Spinal cord (tissue), 9 donors: ENCODE measurements at regions not wholly inside any gene's neighbourhood (a gene's known extent, or its start where the extent isn't known, plus 50 kb on each side); places are given as distances from the start of the nearest gene placed in this dataset.
"Not testable (repeated sequence)": the region's sequence is repeated elsewhere in the genome, so short reads cannot be mapped to it uniquely, and the experiment has no call there.

Experiments used
- DNase-seq, 6 donors: peaks; one replicate each; pipeline versions ENCODE4 v3.0.0 to v3.0.0-alpha.2; 2013 to 2015; ENCODE audit warnings: low spot score in 6 of 6, low read depth in 4 of 6
- H3K27ac ChIP-seq: one replicate; pipeline ENCODE4 v1.5.1; 2013; ENCODE audit warnings: low read depth, low read length, control low read depth
- H3K27me3 ChIP-seq: one replicate; pipeline ENCODE4 v1.6.1; 2013; ENCODE audit warnings: low read length; ENCODE audit not compliant: control insufficient read depth, insufficient read depth
- H3K36me3 ChIP-seq: one replicate; pipeline ENCODE4 v1.6.1; 2013; ENCODE audit warnings: low read length; ENCODE audit not compliant: control insufficient read depth, insufficient read depth
- H3K4me1 ChIP-seq: one replicate; pipeline ENCODE4 v1.6.1; 2013; ENCODE audit warnings: low read length; ENCODE audit not compliant: control insufficient read depth, insufficient read depth
- H3K4me3 ChIP-seq: one replicate; pipeline ENCODE4 v1.5.1; 2013; ENCODE audit warnings: low read depth, low read length, control low read depth
- H3K9me3 ChIP-seq: one replicate; pipeline ENCODE4 v1.6.1; 2013; ENCODE audit warnings: low read length; ENCODE audit not compliant: control insufficient read depth, insufficient read depth
- WGBS: methylation state at CpG from one replicate; pipeline ENCODE4 v1.1.5; 2013; ENCODE audit warnings: missing lambda C conversion rate; ENCODE audit not compliant: insufficient coverage; 5-methylcytosine and 5-hydroxymethylcytosine counted together
- donor health status: healthy.

GRCh38 chr6:168992446-168993144 lies 261.1 kb downstream of the THBS2 start:
- Histone ChIP-seq H3K27ac (no peak overlapping the region), H3K4me3 (no peak overlapping the region), H3K27me3 (no peaks in the 10 kb centered on the region), H3K9me3 (no peaks in the 10 kb centered on the region), H3K36me3 (no peaks in the 10 kb centered on the region), H3K4me1 (no peaks in the 10 kb centered on the region)
- WGBS, result 60% methylated on average over 3 of the region's 11 CpGs
- peak in 1 of 6 donors; percentile 71 for DNase-seq

- not testable (repeated sequence) for H3K36me3 ChIP-seq, H3K4me3 ChIP-seq, H3K9me3 ChIP-seq, H3K27me3 ChIP-seq, DNase-seq, H3K4me1 ChIP-seq, H3K27ac ChIP-seq
- 97% methylated on average over 13 of the region's 17 CpGs for WGBS
Measured at GRCh38 chr6:168991695-168992094, 262.0 kb downstream of the THBS2 start.

GRCh38 chr6:168990019-168990751 lies 263.5 kb downstream of the THBS2 start:
- WGBS, result 91% methylated on average over 8 of the region's 22 CpGs
- DNase-seq, result no peak
- peak overlapping the region; percentile 33 for H3K27ac ChIP-seq

GRCh38 chr6:168989421-168989820 lies 264.2 kb downstream of the THBS2 start:
- 83% methylated on average over 4 of the region's 5 CpGs for WGBS
- DNase-seq, result no peak

More at GRCh38 chr6:168990019-168990751, 263.5 kb downstream of the THBS2 start:
- Histone ChIP-seq H3K9me3 (no peaks in the 10 kb centered on the region), H3K4me3 (no peak overlapping the region), H3K27me3 (no peaks in the 10 kb centered on the region), H3K4me1 (no peaks in the 10 kb centered on the region), H3K36me3 (no peaks in the 10 kb centered on the region)

GRCh38 chr6:168988801-168989200 lies 264.8 kb downstream of the THBS2 start:
- H3K27ac ChIP-seq, result no peak overlapping the region
- no peaks in the 10 kb centered on the region for H3K27me3 ChIP-seq
- no peaks in the 10 kb centered on the region for H3K4me1 ChIP-seq
- H3K4me3 ChIP-seq, result no peak overlapping the region
- H3K9me3 ChIP-seq, result no peaks in the 10 kb centered on the region
- DNase-seq, result peak in 1 of 6 donors; percentile 38
- H3K36me3 ChIP-seq, result no peaks in the 10 kb centered on the region
- WGBS, result no CpG with 5 or more reads among the region's 2 CpGs

More at GRCh38 chr6:168989421-168989820, 264.2 kb downstream of the THBS2 start:
- H3K27ac ChIP-seq, result no peak overlapping the region
- no peaks in the 10 kb centered on the region for H3K36me3 ChIP-seq
- no peaks in the 10 kb centered on the region for H3K4me1 ChIP-seq
- no peak overlapping the region for H3K4me3 ChIP-seq
- H3K9me3 ChIP-seq, result no peaks in the 10 kb centered on the region
- no peaks in the 10 kb centered on the region for H3K27me3 ChIP-seq

- Histone ChIP-seq H3K27me3 (no peaks in the 10 kb centered on the region), H3K27ac (no peak overlapping the region), H3K9me3 (no peaks in the 10 kb centered on the region), H3K4me1 (no peaks in the 10 kb centered on the region), H3K36me3 (no peaks in the 10 kb centered on the region), H3K4me3 (no peak overlapping the region)
- no peak for DNase-seq
- WGBS, result 83% methylated on average over 3 of the region's 6 CpGs
Measured at GRCh38 chr6:168988280-168988679, 265.4 kb downstream of the THBS2 start.

GRCh38 chr6:168985705-168986104 lies 267.9 kb downstream of the THBS2 start:
- H3K4me3 ChIP-seq, result no peak overlapping the region
- DNase-seq, result no peak
- no peaks in the 10 kb centered on the region for H3K27me3 ChIP-seq
- no peak overlapping the region for H3K27ac ChIP-seq
- H3K4me1 ChIP-seq, result no peaks in the 10 kb centered on the region
- no CpG with 5 or more reads among the region's 4 CpGs for WGBS
- peaks cover 5% of the 10 kb centered on the region for H3K9me3 ChIP-seq
- H3K36me3 ChIP-seq, result no peaks in the 10 kb centered on the region

- Histone ChIP-seq H3K27me3 (no peaks in the 10 kb centered on the region), H3K9me3 (peaks cover 5% of the 10 kb centered on the region), H3K4me1 (no peaks in the 10 kb centered on the region), H3K27ac (no peak overlapping the region), H3K36me3 (no peaks in the 10 kb centered on the region), H3K4me3 (no peak overlapping the region)
- 100% methylated on average over 2 of the region's 4 CpGs for WGBS
- no peak for DNase-seq
Measured at GRCh38 chr6:168983925-168984324, 269.7 kb downstream of the THBS2 start.

- H3K4me3 ChIP-seq, result no peak overlapping the region
- no peak for DNase-seq
- no peaks in the 10 kb centered on the region for H3K4me1 ChIP-seq
- H3K27ac ChIP-seq, result no peak overlapping the region
- peaks cover 5% of the 10 kb centered on the region for H3K9me3 ChIP-seq
- no peaks in the 10 kb centered on the region for H3K27me3 ChIP-seq
- no peaks in the 10 kb centered on the region for H3K36me3 ChIP-seq
- WGBS, result no CpG with 5 or more reads among the region's 2 CpGs
Measured at GRCh38 chr6:168981187-168981586, 272.5 kb downstream of the THBS2 start.

- DNase-seq, result no peak
- Histone ChIP-seq H3K27me3 (no peaks in the 10 kb centered on the region), H3K36me3 (no peaks in the 10 kb centered on the region), H3K4me3 (no peak overlapping the region), H3K27ac (no peak overlapping the region), H3K4me1 (no peaks in the 10 kb centered on the region), H3K9me3 (peaks cover 5% of the 10 kb centered on the region)
- WGBS, result 42% methylated on average over 2 of the region's 3 CpGs
Measured at GRCh38 chr6:168979254-168979653, 274.4 kb downstream of the THBS2 start.
